Muscle layer of colon (tissue), 2 donors: ENCODE measurements at regions not wholly inside any gene's neighbourhood (a gene's known extent, or its start where the extent isn't known, plus 50 kb on each side); places are given as distances from the start of the nearest gene placed in this dataset.

ENCODE experiments used
- H3K27ac ChIP-seq: one replicate; pipeline ENCODE4 v1.7.0; 2013; ENCODE audit warnings: low read depth, mild to moderate bottlenecking, low read length, moderate library complexity
- H3K27me3 ChIP-seq, 2 donors: one replicate each; pipeline ENCODE4 v1.7.0; 2013; ENCODE audit warnings: low read length in 2 of 2, mild to moderate bottlenecking in 2 of 2; ENCODE audit not compliant: insufficient read depth in 2 of 2, control insufficient read depth in 1 of 2
- H3K36me3 ChIP-seq: one replicate; pipeline ENCODE4 v1.7.0; 2013; ENCODE audit warnings: mild to moderate bottlenecking, low read length; ENCODE audit not compliant: insufficient read depth
- H3K4me1 ChIP-seq: one replicate; pipeline ENCODE4 v1.7.0; 2013; ENCODE audit warnings: mild to moderate bottlenecking, low read length; ENCODE audit not compliant: insufficient read depth
- H3K4me3 ChIP-seq, 2 donors: one replicate each; pipeline ENCODE4 v1.7.0; 2013; ENCODE audit warnings: low read length in 2 of 2, low read depth in 1 of 2, mild to moderate bottlenecking in 1 of 2, moderate library complexity in 1 of 2
- H3K9ac ChIP-seq: one replicate; pipeline ENCODE4 v1.7.0; 2013; ENCODE audit warnings: low read length
- H3K9me3 ChIP-seq: one replicate; pipeline ENCODE4 v1.7.0; 2013; ENCODE audit warnings: mild to moderate bottlenecking, low read length
- donor health status: abdominal sarcoma.
- donor health status: Adenocarcinoma of cecum.

DNA sequence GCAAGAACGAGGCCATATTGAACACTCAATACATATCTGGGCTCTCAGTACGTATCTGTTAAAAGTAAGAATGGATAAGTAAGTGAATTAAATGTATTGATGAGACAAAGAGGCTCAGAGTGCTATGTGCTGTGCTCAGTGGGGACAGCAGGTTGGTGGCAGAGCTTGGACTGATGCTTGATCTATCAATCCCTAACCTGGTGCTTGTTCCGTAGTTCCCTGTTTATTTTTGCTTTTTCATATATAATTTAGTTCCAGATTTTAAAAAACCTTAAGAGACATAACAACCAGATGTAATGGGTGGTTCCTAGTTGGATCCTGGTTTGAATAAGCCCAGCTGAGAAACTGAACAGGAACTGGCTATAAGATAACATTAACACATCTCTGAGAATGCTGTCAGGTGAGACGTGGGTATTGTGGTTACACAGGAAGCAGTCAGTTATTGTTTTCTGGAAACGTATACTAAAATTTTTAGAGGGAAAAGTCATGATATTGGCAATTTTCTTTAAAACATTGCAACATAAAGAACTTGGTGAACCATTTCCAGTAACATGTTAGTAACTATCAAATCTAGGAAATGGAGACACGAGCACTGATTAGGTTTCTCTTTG is 120.5 kb downstream of the FOXB1 start:
- Histone ChIP-seq H3K36me3 (no peaks in the 10 kb centered on the region), H3K4me3 (no peak overlapping the region), H3K27ac (no peak overlapping the region), H3K9me3 (no peaks in the 10 kb centered on the region), H3K4me1 (peaks cover 5% of the 10 kb centered on the region), H3K27me3 (no peaks in the 10 kb centered on the region), H3K9ac (no peak overlapping the region)

DNA sequence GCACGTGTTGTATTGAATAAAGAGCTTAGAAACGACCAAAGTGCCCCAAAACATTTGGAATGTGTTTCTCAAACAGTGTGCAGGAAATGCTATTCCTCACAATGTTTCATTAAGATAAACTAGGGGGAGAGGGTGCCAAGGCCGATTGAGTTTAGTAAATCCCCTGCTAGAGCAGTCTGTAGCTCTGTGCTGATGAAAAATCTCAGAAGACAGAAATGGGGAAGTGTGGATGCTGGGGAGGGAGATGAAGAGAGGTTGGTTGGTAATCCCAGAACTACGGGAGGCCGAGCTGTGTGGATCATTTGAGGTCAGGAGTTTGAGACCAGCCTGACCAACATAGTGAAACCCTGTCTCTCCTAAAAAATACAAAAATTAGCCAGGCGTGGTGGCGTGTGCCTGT is 121.2 kb downstream of the FOXB1 start:
- H3K27ac ChIP-seq, result no peak overlapping the region
- H3K9me3 ChIP-seq, result no peaks in the 10 kb centered on the region
- peaks cover 5% of the 10 kb centered on the region for H3K4me1 ChIP-seq
- no peaks in the 10 kb centered on the region for H3K27me3 ChIP-seq
- H3K36me3 ChIP-seq, result no peaks in the 10 kb centered on the region
- H3K9ac ChIP-seq, result no peak overlapping the region
- no peak overlapping the region for H3K4me3 ChIP-seq

DNA sequence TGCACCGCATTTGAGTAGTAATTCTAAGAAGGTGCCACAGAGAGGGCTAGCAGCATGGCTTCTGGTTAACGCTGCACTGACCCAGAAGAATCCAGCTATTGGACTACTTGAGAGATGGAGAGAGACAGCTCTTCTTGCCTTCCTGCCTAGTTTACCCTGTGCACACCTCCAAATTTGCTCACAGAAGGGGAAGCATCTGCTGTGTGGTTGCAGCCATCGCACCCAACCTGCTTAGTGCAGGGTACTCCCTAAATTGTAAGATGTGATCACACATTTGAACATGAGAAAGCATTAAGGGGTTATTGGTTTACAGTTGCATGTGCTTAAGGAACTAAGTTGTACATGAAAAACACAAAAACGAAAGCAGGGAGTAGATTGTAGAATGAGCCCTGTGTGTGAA is 122.1 kb downstream of the FOXB1 start:
- H3K9me3 ChIP-seq, result no peaks in the 10 kb centered on the region

GRCh38 chr15:60126661-60127060 is 122.5 kb downstream of the FOXB1 start:
- no peak overlapping the region for H3K9ac ChIP-seq
- H3K27me3 ChIP-seq, result no peaks in the 10 kb centered on the region
- peak overlapping the region in 1 of 2 donors; percentile 69 for H3K4me3 ChIP-seq
- H3K9me3 ChIP-seq, result no peaks in the 10 kb centered on the region
- no peak overlapping the region for H3K27ac ChIP-seq
- H3K36me3 ChIP-seq, result no peaks in the 10 kb centered on the region
- H3K4me1 ChIP-seq, result peaks cover 5% of the 10 kb centered on the region

More for the DNA sequence above, 122.1 kb downstream of the FOXB1 start:
- Histone ChIP-seq H3K27me3 (no peaks in the 10 kb centered on the region), H3K4me1 (peaks cover 5% of the 10 kb centered on the region), H3K4me3 (no peak overlapping the region), H3K36me3 (no peaks in the 10 kb centered on the region), H3K27ac (no peak overlapping the region), H3K9ac (no peak overlapping the region)

- Histone ChIP-seq H3K27ac (peak overlapping the region; percentile 59), H3K36me3 (no peaks in the 10 kb centered on the region), H3K27me3 (no peaks in the 10 kb centered on the region), H3K9me3 (no peaks in the 10 kb centered on the region), H3K4me3 (peak overlapping the region; percentile 38 to 69), H3K4me1 (peaks cover 5% of the 10 kb centered on the region), H3K9ac (peak overlapping the region; percentile 73)
Measured at GRCh38 chr15:60128000-60128376, 123.9 kb downstream of the FOXB1 start.

GRCh38 chr15:60128710-60129109 is 124.6 kb downstream of the FOXB1 start:
- Histone ChIP-seq H3K27ac (no peak overlapping the region), H3K9ac (no peak overlapping the region), H3K4me1 (peaks cover 5% of the 10 kb centered on the region), H3K27me3 (no peaks in the 10 kb centered on the region), H3K36me3 (no peaks in the 10 kb centered on the region), H3K9me3 (no peaks in the 10 kb centered on the region), H3K4me3 (no peak overlapping the region)

- Histone ChIP-seq H3K4me3 (no peak overlapping the region), H3K27me3 (no peaks in the 10 kb centered on the region), H3K27ac (no peak overlapping the region)
Measured at GRCh38 chr15:60130398-60130797, 126.3 kb downstream of the FOXB1 start.

DNA sequence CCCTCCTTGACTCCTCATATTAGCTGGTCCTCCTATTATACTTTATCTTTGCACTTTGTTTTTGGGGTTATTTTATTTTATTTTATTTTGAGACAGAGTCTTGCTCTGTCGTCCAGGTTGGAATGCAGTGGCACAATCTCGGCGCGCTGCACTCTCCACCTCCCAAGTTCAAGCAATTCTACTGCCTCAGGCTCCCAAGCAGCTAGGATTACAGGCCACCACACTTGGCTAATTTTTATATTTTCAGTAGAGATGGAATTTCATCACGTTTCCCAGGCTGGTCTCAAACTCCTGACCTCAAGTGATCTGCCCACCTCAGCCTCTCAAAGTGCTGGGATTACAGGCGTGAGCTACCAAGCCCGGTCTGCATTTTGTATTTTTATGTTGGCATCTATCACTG is 126.7 kb downstream of the FOXB1 start:
- no peaks in the 10 kb centered on the region for H3K27me3 ChIP-seq
- H3K36me3 ChIP-seq, result no peaks in the 10 kb centered on the region
- peaks cover 5% of the 10 kb centered on the region for H3K4me1 ChIP-seq
- no peak overlapping the region for H3K4me3 ChIP-seq
- H3K9me3 ChIP-seq, result no peaks in the 10 kb centered on the region
- no peak overlapping the region for H3K27ac ChIP-seq
- no peak overlapping the region for H3K9ac ChIP-seq

More at GRCh38 chr15:60130398-60130797, 126.3 kb downstream of the FOXB1 start:
- H3K9me3 ChIP-seq, result no peaks in the 10 kb centered on the region
- peaks cover 5% of the 10 kb centered on the region for H3K4me1 ChIP-seq
- H3K36me3 ChIP-seq, result no peaks in the 10 kb centered on the region
- no peak overlapping the region for H3K9ac ChIP-seq

- H3K9ac ChIP-seq, result no peak overlapping the region
- no peak overlapping the region for H3K27ac ChIP-seq
- H3K9me3 ChIP-seq, result no peaks in the 10 kb centered on the region
- H3K27me3 ChIP-seq, result no peaks in the 10 kb centered on the region
- H3K4me1 ChIP-seq, result no peaks in the 10 kb centered on the region
- H3K4me3 ChIP-seq, result no peak overlapping the region
- H3K36me3 ChIP-seq, result no peaks in the 10 kb centered on the region
Measured at GRCh38 chr15:60134609-60135008, 130.5 kb downstream of the FOXB1 start.

DNA sequence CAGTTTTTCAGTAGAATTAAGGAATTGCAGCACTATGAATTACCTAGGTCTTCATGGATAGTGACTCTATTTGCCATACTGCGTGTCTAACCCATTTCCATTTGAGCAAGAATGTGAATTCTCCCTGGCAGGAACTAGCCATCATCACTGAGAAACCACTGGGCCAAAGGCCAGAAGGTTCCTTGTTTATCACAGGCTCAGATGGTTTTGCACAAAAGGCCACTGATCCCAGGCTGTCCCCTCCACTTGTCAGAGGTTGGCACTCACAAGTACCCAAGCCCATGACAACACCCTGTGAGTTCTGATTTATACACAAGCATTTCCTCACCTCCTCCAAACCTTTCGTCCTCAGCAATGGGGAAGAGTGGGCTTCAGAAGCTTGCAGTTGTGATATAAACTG is 131.8 kb downstream of the FOXB1 start:
- H3K4me1 ChIP-seq, result no peaks in the 10 kb centered on the region
- no peaks in the 10 kb centered on the region for H3K9me3 ChIP-seq
- H3K9ac ChIP-seq, result no peak overlapping the region
- H3K27ac ChIP-seq, result no peak overlapping the region
- no peaks in the 10 kb centered on the region for H3K27me3 ChIP-seq
- H3K36me3 ChIP-seq, result no peaks in the 10 kb centered on the region
- H3K4me3 ChIP-seq, result no peak overlapping the region

GRCh38 chr15:60137711-60138396 is 133.7 kb downstream of the FOXB1 start:
- no peaks in the 10 kb centered on the region for H3K4me1 ChIP-seq
- no peaks in the 10 kb centered on the region for H3K9me3 ChIP-seq
- no peaks in the 10 kb centered on the region for H3K27me3 ChIP-seq
- H3K9ac ChIP-seq, result no peak overlapping the region
- H3K27ac ChIP-seq, result no peak overlapping the region
- H3K36me3 ChIP-seq, result no peaks in the 10 kb centered on the region
- H3K4me3 ChIP-seq, result no peak overlapping the region

DNA sequence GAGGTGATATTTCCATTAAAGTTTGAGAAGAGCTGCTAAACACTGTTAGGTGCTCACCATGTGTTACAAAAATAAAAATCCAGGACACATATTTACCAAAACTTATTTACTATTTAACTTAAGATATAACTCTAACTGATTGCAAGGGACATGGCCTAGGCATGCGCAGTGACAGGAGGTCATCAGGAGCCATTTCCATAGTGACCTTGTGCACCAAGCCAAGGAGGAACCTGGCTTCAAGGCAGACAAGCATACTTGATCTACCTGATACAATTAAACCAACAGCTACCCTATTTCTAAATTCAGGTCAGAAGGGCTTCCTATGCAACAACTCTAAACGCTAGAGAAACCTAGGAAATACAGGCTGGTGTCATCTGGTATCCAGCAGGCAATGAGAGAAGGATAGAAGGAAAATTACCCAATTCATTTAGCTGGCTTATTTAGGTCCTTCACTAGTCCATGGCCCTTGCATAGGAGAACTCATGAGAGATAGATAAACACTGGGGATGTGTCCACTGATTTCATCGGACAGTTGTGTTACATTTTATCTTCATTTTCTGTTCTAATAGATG is 134.4 kb downstream of the FOXB1 start:
- Histone ChIP-seq H3K36me3 (no peaks in the 10 kb centered on the region), H3K27ac (no peak overlapping the region), H3K27me3 (no peaks in the 10 kb centered on the region), H3K9me3 (no peaks in the 10 kb centered on the region), H3K9ac (no peak overlapping the region), H3K4me1 (no peaks in the 10 kb centered on the region), H3K4me3 (no peak overlapping the region)
